ENCODE measurements at regions not wholly inside any gene's neighbourhood (a gene's known extent, or its start where the extent isn't known, plus 50 kb on each side); places are given as distances from the start of the nearest gene placed in this dataset.
A peak's percentile ranks its signal among the peaks of the same experiment; 100 is the strongest.
"Not testable (repeated sequence)": the region's sequence is repeated elsewhere in the genome, so short reads cannot be mapped to it uniquely, and the experiment has no call there.

DNA sequence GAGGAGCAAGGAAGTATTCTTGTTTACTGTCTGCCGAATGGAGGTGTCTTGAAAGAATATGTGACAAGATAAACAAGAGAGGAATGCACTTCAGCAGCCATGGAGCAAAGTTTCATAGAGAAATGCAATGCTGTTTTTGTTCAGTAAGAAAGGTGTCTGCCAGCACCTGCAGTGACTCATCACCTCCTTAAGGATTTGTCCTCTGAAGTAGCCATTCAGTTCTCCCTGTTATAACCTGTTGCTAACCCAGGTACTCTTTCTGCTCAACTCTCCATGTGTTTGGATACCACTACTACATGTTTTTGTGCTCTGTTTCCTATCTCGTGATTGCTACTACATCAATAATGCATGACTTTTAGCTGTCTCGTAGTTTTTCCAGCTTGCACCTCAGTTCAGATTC is 328.9 kb downstream of the CHL1 start:
- DNase-seq = no peak

DNA sequence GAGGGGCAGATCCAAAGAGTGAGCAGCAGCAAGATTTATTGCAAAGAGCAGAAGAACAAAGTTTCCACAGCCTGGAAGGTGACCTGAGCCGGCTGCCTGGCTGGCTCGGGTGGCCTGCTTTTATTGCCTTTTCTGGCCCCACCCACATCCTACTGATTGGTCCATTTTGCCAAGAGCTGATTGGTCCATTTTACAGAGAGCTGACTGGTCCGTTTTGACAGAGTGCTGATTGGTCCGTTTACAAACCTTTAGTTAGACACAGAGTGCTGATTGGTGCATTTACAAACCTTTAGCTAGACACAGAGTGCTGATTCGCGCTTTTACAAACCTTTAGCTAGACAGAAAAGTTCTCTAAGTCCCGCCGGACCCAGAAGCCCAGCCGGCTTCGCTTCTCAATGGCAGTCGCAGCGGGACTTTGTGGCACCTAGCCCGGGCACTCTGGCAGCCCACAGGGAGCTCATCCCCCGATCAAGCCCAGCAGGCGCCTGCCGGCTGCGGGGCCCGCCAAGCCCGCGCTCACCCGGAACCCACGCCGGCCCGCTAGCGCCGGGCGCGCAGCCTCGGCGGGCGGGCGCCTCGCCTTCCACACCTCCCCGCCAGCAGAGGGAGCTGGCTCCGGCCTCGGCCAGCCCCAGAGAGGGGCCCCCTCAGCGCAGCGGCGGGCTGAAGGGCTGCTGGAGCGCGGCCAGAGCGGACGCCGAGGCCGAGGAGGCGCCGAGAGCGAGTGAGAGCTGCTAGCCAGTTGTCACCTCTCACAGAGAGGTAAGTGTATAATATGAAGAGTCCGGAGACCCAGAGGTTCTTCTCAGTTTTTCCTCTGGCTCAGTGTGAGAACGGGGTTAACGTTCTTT is 339.2 kb downstream of the CHL1 start:
- no peak for DNase-seq

DNA sequence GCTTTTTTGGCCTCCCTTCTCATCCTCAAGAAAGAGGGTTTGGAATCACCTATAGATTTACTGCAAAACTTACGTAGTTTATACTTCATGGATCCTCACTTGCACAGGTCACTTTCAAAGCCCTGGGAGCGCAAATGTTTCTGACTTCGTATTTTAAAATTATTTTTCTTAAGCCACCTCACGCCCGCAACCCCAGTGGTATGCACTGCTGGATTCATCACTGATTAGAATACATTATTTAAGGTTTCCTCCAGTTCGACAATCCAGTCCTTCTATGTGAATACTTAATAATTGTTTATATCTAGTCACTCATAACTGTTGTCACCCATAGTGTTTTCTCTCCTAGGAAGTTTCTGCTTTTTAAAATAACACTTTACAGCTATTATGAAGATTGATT is 339.9 kb downstream of the CHL1 start:
- no peak for DNase-seq

DNA sequence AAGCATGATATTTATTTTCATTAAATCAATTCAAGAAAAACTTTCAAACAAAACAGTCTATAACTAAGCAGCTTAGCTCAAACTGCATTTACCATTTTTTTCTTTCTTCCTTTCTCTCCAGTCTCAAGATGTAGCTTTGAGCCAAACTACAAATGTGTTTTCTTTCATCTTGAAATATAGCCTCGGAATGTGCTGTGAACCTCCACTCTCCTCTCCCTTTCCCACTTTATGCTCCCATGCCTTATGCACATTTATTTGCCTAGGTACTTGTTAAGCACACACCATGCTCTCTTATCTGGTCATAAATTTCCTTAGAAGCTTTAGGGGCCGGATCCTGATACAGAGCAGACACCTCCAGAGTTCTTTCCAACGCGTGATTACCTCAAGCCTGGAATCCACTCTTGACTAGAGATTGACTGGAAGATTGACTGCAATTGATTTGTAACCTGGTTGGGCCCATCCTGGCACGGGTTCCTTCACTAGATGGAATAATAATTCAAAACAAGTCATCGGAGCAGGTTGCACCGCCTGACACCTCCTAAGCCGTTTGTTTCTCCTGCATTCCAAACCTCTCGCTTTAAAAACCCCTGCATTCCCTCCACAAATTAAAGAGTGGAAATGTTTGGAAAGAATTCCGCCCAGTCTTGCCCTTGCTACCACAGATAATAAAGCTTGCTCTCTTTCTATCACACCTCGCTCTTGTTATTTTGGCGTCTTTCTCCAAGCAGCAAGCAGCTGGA is 344.7 kb downstream of the CHL1 start:
- no peak for DNase-seq

DNA sequence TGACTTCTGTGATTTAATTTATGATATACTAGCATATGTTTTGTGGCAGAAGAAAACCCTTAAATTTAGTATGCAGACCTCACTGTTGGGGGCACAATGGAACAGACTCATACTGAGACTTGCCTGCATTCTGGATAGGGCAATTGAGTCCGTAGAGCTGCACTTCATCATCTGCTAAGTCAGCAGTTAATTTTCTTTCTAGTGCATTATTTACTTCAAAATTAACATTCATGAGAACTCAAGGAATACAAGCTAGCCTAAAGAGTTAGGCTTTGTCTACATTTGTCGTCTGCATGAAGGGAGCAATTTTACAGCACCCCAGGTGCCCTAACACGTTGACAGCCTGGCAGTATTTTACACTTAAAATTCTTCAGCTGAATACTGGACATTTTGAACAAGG is 345.5 kb downstream of the CHL1 start:
- DNase-seq = no peak

DNA sequence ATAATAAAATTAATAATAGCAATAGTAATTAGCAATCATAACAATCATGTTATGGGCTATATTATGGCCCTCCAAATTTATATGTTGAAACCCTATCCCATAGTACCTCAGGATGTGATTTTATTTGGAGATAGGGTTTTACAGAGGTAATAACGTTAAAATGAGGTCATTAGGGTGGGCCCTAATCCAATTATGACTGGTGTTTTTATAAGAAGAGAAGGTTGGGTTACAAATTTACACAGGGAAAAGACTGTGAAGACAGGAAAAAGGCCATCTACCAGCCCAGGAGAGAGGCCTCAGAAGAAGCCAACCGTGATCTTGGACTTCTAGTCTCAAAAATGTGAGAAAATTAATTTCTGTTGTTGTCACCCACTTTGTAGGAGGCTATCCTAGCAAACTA is 353.1 kb downstream of the CHL1 start:
- DNase-seq = no peak

DNA sequence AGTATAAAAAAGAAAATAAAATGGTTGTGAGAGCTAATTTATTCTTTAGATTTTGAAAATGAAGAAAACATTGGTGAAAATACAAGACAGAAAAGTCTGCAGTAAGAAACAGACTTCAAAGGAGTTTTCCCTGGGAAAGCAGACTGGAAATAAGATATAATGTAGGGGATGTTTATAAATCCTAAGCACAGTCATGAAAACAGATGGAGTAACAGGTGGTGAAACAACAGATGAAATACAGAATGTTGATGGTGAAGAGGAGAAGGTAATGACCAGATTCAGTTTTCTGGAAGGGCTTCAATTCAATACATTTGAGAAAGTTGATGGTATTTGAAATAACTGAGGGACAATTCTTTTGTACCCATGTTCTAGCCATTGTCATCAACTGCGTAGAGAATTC is 353.9 kb downstream of the CHL1 start:
- DNase-seq = no peak

DNA sequence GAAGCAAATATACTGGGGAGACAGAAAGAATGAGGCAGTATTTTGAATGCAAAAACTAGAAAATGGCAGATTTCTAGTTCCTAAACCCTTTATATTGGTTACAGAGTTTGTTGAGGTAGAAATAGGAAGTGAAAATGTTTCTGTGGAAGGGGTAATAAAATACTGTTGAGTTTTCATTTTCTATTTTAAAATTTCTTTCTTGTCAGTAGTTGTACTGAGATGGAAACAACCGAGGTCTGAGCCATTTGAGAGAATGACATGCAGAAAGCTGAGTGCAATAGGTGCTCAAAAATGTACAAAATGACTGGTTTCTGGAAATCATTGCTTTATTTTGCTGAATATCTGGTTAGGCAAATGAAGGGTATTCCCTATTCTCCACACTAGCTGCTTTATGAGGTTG is 361.4 kb downstream of the CHL1 start:
- no peak for DNase-seq

DNA sequence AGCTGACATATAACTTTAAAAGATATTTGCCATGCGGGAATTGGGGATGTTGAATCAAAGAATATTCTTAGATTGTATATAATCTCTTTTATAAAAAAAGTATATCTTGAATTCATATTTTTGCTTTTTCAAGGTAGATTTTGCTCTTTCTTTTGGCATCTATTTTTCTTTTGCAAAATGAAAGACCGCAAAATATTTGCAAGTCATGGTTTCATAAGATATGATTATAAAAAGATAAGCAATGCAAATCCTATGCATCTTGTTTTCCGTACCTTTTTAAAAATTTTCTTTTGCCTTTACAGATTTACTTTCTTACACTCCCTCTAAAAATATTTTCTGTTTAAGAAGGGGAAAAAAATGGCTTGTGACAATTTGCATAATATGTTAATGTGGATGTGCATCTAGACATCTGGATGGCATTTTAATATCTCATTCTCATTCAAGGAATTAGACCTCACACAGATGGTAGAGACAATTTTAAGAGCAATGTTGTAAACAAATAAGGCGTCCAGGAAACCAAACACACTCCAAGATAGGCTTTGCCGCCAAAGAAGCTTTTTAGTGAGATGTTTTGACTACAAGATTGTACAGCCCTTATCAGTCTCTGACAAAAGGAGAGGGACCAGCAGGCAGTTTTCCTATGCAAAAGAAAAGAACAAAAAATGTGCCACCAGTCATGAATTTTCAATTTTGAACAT is 371.1 kb downstream of the CHL1 start:
- DNase-seq = no peak

DNA sequence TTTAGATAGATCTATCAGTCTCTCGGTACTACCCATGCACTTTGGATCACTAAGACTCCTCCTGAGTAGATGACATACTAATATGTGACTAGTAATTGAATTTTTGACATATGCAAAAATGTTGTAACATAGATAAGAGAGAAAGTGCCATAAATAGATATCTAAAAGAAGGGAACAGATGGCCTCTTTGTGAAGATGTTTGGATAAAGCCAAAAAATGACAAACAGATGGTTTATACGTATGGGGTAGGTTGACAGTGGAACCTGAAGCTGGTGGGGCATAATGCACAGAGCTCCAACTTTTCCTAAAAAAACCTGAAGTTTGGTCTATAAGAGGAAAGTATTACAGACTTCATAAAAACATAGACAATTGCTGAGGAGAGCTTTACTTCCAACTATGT is 383.0 kb downstream of the CHL1 start:
- DNase-seq = not testable (repeated sequence)

DNA sequence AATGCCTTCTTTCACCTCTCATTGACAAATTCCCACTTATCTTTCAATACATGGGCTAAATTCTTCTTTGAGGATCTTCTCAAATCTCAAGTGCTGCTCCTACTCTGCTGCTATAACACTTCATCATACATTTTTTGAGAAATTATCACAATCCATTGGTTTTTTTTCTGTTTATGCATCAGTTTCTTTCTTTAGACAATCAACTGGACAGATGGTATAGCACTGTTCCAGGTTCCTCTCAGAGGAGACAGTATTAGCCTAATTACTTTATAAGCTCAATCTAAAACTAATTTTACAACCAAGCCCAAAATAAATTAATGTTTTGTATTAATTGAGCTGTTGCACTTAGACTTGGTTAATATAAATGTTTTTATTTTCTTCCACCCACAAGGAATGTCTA is 392.5 kb downstream of the CHL1 start:
- DNase-seq = not testable (repeated sequence)

DNA sequence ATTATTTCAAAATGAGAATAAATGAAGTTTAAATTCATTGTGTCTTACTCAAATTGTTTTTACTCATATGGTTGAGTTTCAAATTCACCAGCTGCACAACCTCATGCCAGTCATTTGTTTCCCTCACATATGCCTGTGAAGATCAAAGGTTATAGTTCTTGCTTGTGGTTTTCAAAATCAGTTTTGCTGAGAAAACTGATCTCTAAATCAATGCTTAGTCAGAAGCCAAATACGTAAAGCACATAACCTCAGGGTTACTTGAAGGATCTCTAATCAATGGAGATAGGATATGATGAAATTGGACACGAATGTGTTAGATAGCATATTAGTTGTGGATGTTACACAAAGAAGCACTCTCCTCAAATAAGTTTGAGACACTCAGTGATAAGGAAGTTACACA is 400.7 kb downstream of the CHL1 start:
- not testable (repeated sequence) for DNase-seq

DNA sequence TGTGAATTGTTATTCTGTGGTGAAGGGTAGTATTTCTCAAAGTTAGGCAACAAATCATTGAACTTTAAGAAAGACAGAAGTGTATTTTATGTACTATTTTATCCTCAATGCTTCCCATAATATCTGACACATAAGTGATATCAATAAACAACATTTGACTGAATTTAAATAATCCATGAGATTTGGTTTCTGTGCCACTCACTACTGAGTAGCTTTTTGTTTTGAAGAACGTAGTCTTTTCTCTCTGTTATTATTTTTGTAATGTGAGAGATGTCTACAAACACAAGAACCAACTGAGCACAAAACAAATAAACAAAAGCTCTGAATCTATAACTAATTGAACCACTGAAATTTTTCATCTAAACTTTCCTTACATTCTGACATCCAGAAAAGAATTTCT is 401.2 kb downstream of the CHL1 start:
- DNase-seq = not testable (repeated sequence)

DNA sequence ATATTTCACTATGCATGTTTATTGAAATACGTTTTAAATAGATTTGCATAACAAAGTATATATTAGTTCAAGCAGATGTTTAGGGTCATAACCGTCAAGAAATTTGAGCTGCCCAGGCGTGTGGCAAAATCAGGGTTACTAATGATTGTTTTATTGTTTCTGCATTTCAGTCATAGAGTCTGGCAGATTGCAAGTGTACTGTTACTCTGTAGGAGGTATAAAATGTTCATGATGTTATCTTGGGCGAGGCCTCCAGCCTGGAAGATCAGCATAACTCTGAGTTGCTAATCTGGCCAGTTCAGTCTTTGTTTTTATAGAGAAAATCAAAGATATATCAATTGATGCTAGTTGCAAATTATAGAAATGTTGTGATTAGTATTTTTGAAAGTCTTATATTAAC is 410.9 kb downstream of the CHL1 start:
- DNase-seq = not testable (repeated sequence)

DNA sequence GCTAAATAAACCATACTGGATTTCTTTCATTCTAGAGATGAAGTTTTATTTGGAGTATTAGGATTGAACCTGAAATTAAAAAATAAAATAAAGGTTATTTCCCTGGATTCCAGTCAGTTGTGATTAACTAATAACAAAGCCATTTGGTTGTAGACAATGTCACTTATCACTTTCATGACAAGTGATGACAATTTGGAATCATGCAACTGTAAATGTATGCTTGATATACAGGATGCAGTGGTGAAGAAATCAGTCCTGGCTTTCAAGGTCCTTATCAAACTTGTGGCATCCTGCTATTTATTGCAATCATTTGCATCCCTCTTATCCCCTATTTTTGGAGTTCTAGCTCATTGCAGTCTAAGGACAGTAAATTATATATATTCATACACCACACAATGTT is 425.2 kb downstream of the CHL1 start:
- no peak for DNase-seq

DNA sequence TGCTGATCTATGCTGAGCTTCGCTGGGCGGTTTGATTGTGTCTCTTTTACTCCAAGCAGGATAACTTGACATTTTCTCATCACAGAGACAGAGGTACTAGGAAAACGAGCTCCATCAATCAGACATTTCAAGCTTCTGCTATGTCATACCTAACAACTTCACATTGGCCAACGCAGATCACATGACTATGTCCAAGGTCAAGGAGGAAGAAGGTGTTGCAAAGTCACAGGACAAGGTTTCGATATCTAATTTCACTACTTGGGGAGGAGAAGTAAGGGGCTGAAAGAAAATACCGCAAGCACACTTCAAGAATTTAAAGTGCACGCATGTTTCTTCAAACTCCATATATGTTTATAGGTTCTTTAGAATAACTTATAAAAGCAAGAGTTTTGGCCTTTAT is 425.8 kb downstream of the CHL1 start:
- no peak for DNase-seq

DNA sequence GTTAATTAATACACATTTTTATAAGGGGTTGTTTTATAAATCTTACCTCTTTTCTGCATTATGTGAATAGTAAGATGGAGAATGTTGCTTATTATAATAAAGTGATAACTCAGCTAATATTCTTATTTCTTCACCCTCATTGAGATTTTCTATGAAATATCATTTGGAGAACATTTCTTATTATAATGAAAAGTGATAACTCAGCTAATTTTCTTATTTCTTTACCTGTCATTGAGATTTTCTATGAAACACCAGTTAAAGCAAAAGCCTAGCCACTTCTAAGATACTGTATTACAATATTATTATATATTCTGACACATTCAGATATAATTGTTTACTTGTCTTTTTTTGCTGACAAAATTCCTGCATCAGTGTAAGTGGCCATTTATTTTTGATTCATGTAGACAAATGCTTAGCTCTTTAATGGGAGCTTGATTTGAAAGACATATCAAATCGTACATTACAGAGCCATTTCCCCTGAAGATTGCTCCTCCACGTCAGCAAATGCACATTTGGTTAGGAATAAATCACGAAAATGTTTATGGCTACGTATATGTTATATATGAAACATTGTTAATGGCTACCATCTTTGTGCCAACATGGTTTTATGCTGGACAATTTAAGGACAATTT is 427.5 kb downstream of the CHL1 start:
- DNase-seq = no peak

DNA sequence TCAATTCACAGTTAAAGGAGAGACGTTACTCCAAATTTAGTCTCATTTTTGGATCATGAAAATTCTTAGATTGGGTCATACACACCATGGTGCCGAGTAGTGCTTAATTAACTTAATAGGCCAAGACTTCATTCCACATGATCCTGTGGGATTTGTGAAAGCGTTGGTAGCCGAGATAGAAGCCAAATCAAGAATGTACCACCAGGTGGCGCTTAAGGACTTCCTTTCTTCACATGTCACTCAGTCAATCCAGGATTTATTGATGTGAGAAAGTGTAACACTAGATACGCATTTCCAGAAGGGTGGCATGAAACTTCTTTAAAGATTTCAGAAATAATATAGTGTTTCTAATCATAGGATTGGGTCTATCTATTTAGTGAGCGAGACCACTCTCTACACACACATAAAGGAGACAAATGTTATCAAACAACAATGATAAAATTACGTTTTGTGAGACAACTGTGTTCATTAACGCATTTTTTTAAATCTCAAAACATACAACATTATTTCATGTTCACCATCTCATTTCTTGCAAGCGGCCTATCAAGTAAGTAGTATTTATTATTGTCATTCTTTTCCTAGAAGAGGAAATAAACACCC is 436.1 kb downstream of the CHL1 start:
- DNase-seq = peak; percentile 15

DNA sequence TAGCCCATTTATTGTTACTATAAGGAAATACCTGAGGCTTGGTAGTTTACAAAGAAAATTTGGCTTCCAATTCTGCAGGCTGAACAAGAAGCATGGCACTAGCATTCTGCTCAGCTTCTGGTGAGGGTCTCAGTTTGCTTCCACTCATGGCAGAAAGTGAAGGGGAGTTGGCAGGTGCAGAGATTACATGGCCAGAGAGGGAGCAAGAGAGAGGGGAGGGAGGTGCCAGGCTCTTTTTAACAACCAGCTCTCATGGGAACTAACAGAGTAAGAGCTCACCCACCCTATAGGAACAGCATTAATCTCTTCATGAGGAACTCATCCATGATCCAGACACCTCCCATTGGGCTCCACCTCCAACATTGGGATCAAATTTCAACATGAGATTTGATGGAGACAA is 437.9 kb downstream of the CHL1 start:
- no peak for DNase-seq

DNA sequence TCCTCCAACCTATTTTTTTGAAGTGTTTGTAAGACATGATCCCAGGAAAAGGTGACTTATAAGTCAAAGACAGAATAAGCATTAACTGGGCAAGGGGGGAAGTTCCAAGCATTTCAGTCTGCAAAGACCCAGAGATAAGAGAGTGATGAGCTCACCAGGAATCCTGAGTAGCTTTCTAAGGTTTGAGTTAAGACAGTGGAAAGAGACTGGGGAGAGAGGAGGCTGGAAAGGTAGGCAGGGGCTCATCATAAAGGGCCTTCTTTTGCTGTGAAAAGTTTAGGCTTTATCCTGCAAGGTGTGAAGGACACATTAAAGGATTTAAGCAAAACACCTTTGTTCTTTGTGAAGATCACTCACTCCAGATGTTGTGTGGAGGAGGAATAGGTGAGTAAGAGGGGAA is 438.8 kb downstream of the CHL1 start:
- DNase-seq = no peak

DNA sequence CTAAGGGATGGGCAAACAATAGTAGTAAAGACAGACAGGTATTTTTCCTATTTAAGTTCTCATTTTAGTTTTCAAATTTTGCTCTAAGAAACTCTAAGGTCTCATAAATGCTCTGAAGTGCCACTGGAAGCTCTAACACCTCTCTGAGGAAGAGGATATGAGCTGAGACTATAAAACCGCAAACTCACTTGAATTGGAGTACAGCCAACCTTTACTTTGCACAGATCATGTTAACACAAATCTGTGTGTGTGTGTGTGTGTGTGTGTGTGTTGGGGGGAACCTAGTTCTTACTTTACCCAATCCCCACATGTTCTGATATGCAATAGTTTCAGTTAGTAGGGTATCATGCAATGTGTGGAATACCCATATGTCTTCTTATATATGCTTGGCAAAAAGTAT is 446.8 kb downstream of the CHL1 start:
- DNase-seq = no peak

DNA sequence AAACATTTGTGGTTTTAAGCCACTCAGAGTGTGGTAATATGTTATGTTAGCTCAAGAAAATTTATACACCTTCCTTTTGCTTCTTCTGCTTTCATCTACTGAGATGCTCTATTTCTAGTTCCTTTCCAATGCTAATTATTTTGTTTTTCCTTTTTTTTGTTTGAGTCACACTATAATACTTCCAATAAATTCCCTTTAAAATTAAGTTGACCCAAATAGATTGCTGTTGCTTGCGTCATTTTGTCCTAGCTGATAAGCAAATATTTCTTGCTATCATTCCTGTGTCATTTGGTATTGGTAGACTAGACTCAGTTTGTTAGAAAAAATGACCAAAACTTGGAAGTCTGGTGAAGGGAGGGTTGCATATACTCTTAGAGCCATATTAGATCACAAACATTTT is 437.0 kb upstream of the CNTN6 start:
- no peak for DNase-seq

DNA sequence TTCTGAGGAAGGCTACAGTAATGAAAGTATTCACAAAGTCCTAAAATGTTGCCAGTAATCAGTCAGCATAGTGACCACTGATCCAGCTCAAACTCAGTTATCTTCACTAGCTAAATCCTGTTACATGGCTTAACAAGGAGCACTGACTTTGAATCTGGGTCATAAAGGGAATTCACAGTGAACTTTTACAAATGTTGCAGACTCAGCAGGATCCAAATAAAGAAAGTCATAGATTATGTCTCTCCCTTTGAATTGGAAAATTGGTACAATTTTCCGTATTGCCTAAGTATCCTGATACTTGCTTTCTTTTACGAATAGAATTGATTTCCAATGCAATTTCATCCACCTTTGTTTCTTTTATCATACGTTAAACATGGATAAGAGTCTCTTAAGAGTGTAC is 431.5 kb upstream of the CNTN6 start:
- DNase-seq = no peak

Measured in COR-L47 (cell line).